Panc1 (cell line): ENCODE measurements at regions not wholly inside any gene's neighbourhood (a gene's known extent, or its start where the extent isn't known, plus 50 kb on each side); places are given as distances from the start of the nearest gene placed in this dataset.

Source experiments
- CTCF ChIP-seq: fragments of 450-650 bp; IDR thresholded peaks from 2 replicates; pipeline ENCODE4 v1.5.1; 2017; ENCODE audit warnings: mild to moderate bottlenecking
- REST ChIP-seq, 2 experiments: IDR thresholded peaks; 2 replicates each; pipeline ENCODE4 v1.6.1; 2011 to 2012; ENCODE audit warnings: low read depth in 2 of 2, control low read depth in 1 of 2, low read length in 1 of 2, mild to moderate bottlenecking in 1 of 2, moderate library complexity in 1 of 2; ENCODE audit not compliant: insufficient read depth in 1 of 2

- TF ChIP-seq CTCF (no peak), REST (IDR thresholded peaks at IDR 0.05; ENCODE audit: insufficient read depth in 1 of 2, low read depth in 2 of 2, low read length in 1 of 2) (no peak)
Measured at GRCh38 chr13:89279374-89279773, 1608.2 kb downstream of the SLITRK5 start.
